ENCODE measurements at regions not wholly inside any gene's neighbourhood (a gene's known extent, or its start where the extent isn't known, plus 50 kb on each side); places are given as distances from the start of the nearest gene placed in this dataset.

GRCh38 chr19:31421082-31421481 is 71.8 kb upstream of the TSHZ3 start:
- no peak for TF ChIP-seq EZH2phosphoT487 (IDR thresholded peaks at IDR 0.05; ENCODE audit: borderline replicate concordance, low read depth, low read length)
- BruUV-seq (replicated peaks): no TSS peak
- intact Hi-C loops (cut with micrococcal nuclease; ENCODE audit: unreplicated experiment): no loop called here

DNA sequence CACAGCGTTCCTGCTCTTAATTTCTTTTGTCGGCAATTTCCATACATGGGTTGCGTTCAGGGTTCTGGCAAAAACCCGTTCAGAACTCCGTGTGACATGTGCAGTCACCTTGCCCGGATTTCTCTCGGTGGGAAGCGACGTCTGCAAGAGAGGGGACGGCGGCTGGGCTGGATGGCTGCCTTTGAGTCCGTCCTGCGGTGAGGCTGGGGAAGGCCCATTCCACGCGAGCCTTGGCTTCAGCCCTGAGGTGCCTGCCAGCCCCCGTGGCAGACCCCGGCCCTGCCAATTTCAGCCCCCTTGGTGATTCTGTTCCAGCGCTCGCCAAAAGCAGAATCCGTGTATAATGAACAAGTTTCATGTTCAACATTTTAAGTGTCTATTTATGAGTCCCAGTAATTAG is 72.6 kb upstream of the TSHZ3 start:
- no peak overlapping the region for H2AFZ ChIP-seq (ENCODE audit: low read length)
- TF ChIP-seq EZH2phosphoT487 (IDR thresholded peaks at IDR 0.05; ENCODE audit: borderline replicate concordance, low read depth, low read length): no peak
- TF ChIP-seq, protein P1, sequence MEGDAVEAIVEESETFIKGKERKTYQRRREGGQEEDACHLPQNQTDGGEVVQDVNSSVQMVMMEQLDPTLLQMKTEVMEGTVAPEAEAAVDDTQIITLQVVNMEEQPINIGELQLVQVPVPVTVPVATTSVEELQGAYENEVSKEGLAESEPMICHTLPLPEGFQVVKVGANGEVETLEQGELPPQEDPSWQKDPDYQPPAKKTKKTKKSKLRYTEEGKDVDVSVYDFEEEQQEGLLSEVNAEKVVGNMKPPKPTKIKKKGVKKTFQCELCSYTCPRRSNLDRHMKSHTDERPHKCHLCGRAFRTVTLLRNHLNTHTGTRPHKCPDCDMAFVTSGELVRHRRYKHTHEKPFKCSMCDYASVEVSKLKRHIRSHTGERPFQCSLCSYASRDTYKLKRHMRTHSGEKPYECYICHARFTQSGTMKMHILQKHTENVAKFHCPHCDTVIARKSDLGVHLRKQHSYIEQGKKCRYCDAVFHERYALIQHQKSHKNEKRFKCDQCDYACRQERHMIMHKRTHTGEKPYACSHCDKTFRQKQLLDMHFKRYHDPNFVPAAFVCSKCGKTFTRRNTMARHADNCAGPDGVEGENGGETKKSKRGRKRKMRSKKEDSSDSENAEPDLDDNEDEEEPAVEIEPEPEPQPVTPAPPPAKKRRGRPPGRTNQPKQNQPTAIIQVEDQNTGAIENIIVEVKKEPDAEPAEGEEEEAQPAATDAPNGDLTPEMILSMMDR (conservative IDR thresholded peaks at IDR 0.05; ENCODE audit: low read length): no peak
- H3K4me3 ChIP-seq (ENCODE audit: low read depth, low read length, poor library complexity, severe bottlenecking): no peak overlapping the region
- intact Hi-C loops (cut with micrococcal nuclease; ENCODE audit: unreplicated experiment): no loop called here
- no peaks in the 10 kb centered on the region for H3K79me2 ChIP-seq (ENCODE audit: insufficient read depth, low read depth, low read length)
- H4K20me1 ChIP-seq (ENCODE audit: insufficient read depth, low read length): no peaks in the 10 kb centered on the region
- ChIA-PET CTCF (ENCODE audit: unreplicated experiment) (no interaction called here), POLR2A (no interaction called here)
- DNase-seq (ENCODE audit: low spot score): no peak
- H3K36me3 ChIP-seq (ENCODE audit: insufficient read depth, low read length): no peaks in the 10 kb centered on the region
- no peaks in the 10 kb centered on the region for H3K9me2 ChIP-seq (ENCODE audit: insufficient read depth, low read length)
- H3K9me3 ChIP-seq (ENCODE audit: low read length): no peaks in the 10 kb centered on the region
- BruUV-seq (replicated peaks): no TSS peak
- H3K4me2 ChIP-seq (ENCODE audit: low read length): no peak overlapping the region
- no peak overlapping the region for H3K27ac ChIP-seq (ENCODE audit: low read depth, low read length, poor library complexity, severe bottlenecking)
- no peaks in the 10 kb centered on the region for H3K4me1 ChIP-seq (ENCODE audit: insufficient read depth, low read length, poor library complexity, severe bottlenecking)

More at GRCh38 chr19:31421082-31421481, 71.8 kb upstream of the TSHZ3 start:
- ChIA-PET POLR2A (no interaction called here), CTCF (ENCODE audit: unreplicated experiment) (no interaction called here)
- Histone ChIP-seq H3K79me2 (ENCODE audit: insufficient read depth, low read depth, low read length) (no peaks in the 10 kb centered on the region), H3K36me3 (ENCODE audit: insufficient read depth, low read length) (no peaks in the 10 kb centered on the region), H3K9me3 (ENCODE audit: low read length) (no peaks in the 10 kb centered on the region), H3K4me1 (ENCODE audit: insufficient read depth, low read length, poor library complexity, severe bottlenecking) (no peaks in the 10 kb centered on the region), H3K4me3 (ENCODE audit: low read depth, low read length, poor library complexity, severe bottlenecking) (no peak overlapping the region), H3K27ac (ENCODE audit: low read depth, low read length, poor library complexity, severe bottlenecking) (no peak overlapping the region), H4K20me1 (ENCODE audit: insufficient read depth, low read length) (no peaks in the 10 kb centered on the region), H3K9me2 (ENCODE audit: insufficient read depth, low read length) (no peaks in the 10 kb centered on the region), H3K4me2 (ENCODE audit: low read length) (no peak overlapping the region), H2AFZ (ENCODE audit: low read length) (no peak overlapping the region)
- DNase-seq (ENCODE audit: low spot score): no peak

- Histone ChIP-seq H3K9me3 (ENCODE audit: low read length) (no peaks in the 10 kb centered on the region), H3K27ac (ENCODE audit: low read depth, low read length, poor library complexity, severe bottlenecking) (no peak overlapping the region), H3K79me2 (ENCODE audit: insufficient read depth, low read depth, low read length) (no peaks in the 10 kb centered on the region), H2AFZ (ENCODE audit: low read length) (no peak overlapping the region), H3K4me1 (ENCODE audit: insufficient read depth, low read length, poor library complexity, severe bottlenecking) (no peaks in the 10 kb centered on the region), H4K20me1 (ENCODE audit: insufficient read depth, low read length) (no peaks in the 10 kb centered on the region), H3K9me2 (ENCODE audit: insufficient read depth, low read length) (no peaks in the 10 kb centered on the region), H3K4me2 (ENCODE audit: low read length) (no peak overlapping the region), H3K4me3 (ENCODE audit: low read depth, low read length, poor library complexity, severe bottlenecking) (no peak overlapping the region), H3K36me3 (ENCODE audit: insufficient read depth, low read length) (no peaks in the 10 kb centered on the region)
- intact Hi-C loops (cut with micrococcal nuclease; ENCODE audit: unreplicated experiment): no loop called here
- POLR2A ChIA-PET: no interaction called here
- TF ChIP-seq, protein P1 (conservative IDR thresholded peaks at IDR 0.05; ENCODE audit: low read length): no peak
- TF ChIP-seq EZH2phosphoT487 (IDR thresholded peaks at IDR 0.05; ENCODE audit: borderline replicate concordance, low read depth, low read length): no peak
- BruUV-seq (replicated peaks): no TSS peak
- DNase-seq (ENCODE audit: low spot score): no peak
- CTCF ChIA-PET (ENCODE audit: unreplicated experiment): no interaction called here
Measured at GRCh38 chr19:31423896-31424295, 74.7 kb upstream of the TSHZ3 start.
